ENCODE measurements at regions not wholly inside any gene's neighbourhood (a gene's known extent, or its start where the extent isn't known, plus 50 kb on each side); places are given as distances from the start of the nearest gene placed in this dataset.

DNA sequence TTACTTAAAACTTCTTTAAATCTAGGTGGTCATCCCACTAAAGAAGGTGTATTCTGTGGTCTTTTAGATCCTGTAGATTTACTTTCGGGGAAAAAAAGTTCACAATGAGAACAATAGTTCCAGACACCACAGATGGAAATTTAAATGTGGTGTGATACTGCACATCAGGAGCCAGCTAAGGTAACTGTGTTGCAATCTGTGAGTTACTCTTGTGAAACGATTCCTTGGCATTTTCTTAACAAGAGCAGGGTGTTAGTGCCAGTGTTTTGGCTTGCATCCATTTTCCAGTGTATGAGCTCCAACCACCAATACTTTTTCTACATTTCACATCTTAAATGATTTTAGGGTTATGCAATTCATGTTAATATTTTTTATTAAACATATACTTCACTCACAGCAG, 674.5 kb downstream of the CETN3 start:
- TF ChIP-seq SUZ12 (IDR thresholded peaks at IDR 0.05; ENCODE audit: extremely low read depth, insufficient read depth, insufficient read length) (no peak), ZNF274 (IDR thresholded peaks at IDR 0.05; ENCODE audit: low read depth, low read length) (no peak), YY1 (IDR thresholded peaks at IDR 0.05; ENCODE audit: insufficient read depth, insufficient read length) (no peak)

Data from NT2/D1 (cell line).